ENCODE measurements at regions not wholly inside any gene's neighbourhood (a gene's known extent, or its start where the extent isn't known, plus 50 kb on each side); places are given as distances from the start of the nearest gene placed in this dataset.
A peak's percentile ranks its signal among the peaks of the same experiment; 100 is the strongest.

DNA sequence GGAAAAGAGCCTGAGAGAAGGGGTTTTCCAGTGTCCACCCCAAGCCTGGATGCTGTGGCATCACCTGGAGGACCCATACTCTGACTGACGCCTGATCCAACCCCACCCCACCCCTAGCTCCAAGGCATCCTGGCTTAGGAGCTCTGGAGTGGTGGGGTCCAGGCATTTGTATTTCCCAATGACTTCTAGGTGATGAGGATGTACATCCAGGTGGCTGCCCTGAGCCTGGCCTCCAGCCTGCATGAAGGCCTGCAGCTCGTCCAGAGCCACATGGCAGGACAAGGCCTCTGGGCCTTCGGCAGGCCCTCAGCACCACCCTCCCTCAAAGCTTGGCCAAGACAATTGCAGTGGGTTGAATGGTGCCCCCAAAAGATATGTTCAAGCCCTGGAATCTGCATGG is 347.5 kb downstream of the C16orf95 start:
- H3K4me3 ChIP-seq (ENCODE audit: low read depth, low read length), result no peak overlapping the region
- TF ChIP-seq, protein P1, sequence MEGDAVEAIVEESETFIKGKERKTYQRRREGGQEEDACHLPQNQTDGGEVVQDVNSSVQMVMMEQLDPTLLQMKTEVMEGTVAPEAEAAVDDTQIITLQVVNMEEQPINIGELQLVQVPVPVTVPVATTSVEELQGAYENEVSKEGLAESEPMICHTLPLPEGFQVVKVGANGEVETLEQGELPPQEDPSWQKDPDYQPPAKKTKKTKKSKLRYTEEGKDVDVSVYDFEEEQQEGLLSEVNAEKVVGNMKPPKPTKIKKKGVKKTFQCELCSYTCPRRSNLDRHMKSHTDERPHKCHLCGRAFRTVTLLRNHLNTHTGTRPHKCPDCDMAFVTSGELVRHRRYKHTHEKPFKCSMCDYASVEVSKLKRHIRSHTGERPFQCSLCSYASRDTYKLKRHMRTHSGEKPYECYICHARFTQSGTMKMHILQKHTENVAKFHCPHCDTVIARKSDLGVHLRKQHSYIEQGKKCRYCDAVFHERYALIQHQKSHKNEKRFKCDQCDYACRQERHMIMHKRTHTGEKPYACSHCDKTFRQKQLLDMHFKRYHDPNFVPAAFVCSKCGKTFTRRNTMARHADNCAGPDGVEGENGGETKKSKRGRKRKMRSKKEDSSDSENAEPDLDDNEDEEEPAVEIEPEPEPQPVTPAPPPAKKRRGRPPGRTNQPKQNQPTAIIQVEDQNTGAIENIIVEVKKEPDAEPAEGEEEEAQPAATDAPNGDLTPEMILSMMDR (IDR thresholded peaks at IDR 0.05; ENCODE audit: insufficient read depth, low read length, missing control alignments), result no peak
- CTCF ChIA-PET, result interaction anchor here (0.8 kb wide), 1 partner anchor 10 kb away, joined by 3 read pairs; no protein-coding TSS in a partner anchor
- POLR2A ChIA-PET, result no interaction called here
- no peak for DNase-seq (ENCODE audit: low read depth, low spot score)

DNA sequence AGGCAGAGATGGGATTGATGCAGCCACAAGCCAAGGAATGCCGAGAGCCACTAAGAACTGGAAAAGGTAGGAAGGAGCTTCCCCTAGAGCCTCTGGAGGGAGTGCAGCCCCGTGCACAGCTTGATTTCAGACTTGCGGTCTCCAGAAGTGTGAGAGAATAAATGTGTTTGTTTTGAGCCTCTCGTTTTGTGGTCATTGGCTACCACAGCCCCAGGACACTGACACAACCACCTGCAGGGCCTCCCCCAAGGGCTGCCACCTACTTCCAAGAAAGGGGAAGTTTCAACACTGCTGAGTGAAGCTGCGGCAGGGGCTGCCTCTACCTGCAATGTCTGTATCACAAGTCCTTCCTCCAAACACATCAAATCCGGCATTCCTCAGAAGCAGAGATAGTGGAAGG is 346.9 kb downstream of the C16orf95 start:
- CTCF ChIA-PET, result interaction anchor here (0.8 kb wide), 1 partner anchor 10 kb away, joined by 3 read pairs; no protein-coding TSS in a partner anchor
- no peak for DNase-seq (ENCODE audit: low read depth, low spot score)
- H3K4me3 ChIP-seq (ENCODE audit: low read depth, low read length), result no peak overlapping the region
- POLR2A ChIA-PET, result no interaction called here
- TF ChIP-seq, protein P1 (IDR thresholded peaks at IDR 0.05; ENCODE audit: insufficient read depth, low read length, missing control alignments), result no peak

DNA sequence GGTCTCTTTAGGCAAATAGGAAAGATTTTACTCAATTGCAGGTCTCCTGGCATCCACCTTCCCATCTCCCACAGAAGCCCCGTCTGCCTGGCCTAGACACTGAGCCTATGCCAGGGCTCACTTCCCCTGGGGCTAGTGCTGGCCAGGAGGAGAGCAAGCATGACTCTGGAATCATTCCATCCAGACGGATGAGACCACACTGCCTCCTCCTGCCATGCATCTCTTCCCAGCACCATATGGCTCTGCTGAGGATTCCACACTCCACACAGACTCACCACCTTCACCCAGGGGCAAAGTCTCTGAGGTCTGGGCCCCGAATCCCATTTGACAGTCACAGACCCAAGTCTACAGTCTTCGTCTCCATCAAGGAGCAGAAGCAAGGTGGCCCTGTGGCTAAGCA is 346.5 kb downstream of the C16orf95 start:
- no peak for DNase-seq (ENCODE audit: low read depth, low spot score)
- CTCF ChIA-PET, result interaction anchor here (0.8 kb wide), 1 partner anchor 107 kb away, joined by 3 read pairs; no protein-coding TSS in a partner anchor
- POLR2A ChIA-PET, result no interaction called here
- no peak overlapping the region for H3K4me3 ChIP-seq (ENCODE audit: low read depth, low read length)
- TF ChIP-seq, protein P1 (IDR thresholded peaks at IDR 0.05; ENCODE audit: insufficient read depth, low read length, missing control alignments), result no peak

DNA sequence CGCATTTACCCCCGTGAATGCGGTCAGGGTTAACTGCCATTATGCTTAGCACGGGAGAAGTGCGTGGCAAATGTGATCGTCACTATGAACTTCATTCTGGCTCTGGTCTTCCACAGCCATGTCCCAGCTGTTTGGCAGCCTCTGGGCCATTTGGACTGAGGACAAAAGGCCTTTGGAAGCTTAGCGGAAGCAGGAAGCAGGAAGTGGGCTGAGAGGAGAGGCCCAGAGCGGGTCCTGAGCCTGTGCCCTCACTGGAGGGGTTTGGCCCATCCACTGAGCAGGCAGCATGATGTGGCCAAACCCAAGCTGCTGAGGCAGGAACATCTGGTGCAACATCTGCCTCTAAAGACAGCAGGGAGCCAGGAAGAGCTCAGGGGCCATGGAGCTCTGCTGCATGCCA is 345.9 kb downstream of the C16orf95 start:
- ChIA-PET POLR2A (no interaction called here), CTCF (interaction anchor here (0.8 kb wide), 1 partner anchor 107 kb away, joined by 3 read pairs; no protein-coding TSS in a partner anchor)
- TF ChIP-seq, protein P1 (IDR thresholded peaks at IDR 0.05; ENCODE audit: insufficient read depth, low read length, missing control alignments), result no peak
- H3K4me3 ChIP-seq (ENCODE audit: low read depth, low read length), result no peak overlapping the region
- no peak for DNase-seq (ENCODE audit: low read depth, low spot score)

DNA sequence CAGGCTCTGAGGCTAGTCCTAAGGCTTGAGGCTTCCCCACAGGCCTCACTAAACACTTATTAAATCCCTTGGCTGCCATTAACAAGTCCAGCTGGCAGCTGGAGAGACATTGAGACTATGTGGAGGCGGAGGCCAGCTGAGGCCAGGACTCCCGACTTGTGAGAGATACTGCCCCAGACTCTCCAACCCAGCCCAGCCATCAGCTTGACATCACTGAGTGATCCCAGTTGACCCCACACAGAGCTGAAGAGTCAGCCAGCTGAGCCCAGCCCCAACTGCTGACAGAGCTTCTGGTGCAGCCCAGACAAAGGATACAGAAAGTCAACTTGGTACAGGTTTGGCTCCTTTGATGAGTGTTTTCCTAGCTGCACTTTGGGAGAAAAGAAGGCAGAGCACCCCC is 343.1 kb downstream of the C16orf95 start:
- ChIA-PET CTCF (no interaction called here), POLR2A (no interaction called here)
- TF ChIP-seq, protein P1 (IDR thresholded peaks at IDR 0.05; ENCODE audit: insufficient read depth, low read length, missing control alignments), result no peak
- DNase-seq (ENCODE audit: low read depth, low spot score), result no peak
- no peak overlapping the region for H3K4me3 ChIP-seq (ENCODE audit: low read depth, low read length)

DNA sequence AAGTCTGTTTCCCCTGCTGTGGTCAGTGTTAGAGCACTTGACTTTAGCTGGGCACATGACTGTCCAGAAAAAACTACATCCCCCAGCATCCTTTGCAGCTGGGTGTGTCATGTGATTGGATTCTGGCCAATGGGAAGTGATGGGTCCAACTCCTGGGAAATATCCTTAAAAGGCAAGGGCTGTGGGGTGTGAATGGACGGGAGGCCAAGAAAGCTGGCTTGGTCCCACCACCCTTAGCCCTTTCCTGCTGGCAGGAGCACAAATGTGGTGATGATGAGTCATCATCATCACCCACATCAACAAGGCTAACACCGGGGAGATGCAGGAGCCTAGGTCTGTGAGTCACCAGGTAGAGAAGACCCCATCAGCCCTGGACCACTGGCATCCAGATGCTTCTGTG is 341.7 kb downstream of the C16orf95 start:
- no peak overlapping the region for H3K4me3 ChIP-seq (ENCODE audit: low read depth, low read length)
- TF ChIP-seq, protein P1 (IDR thresholded peaks at IDR 0.05; ENCODE audit: insufficient read depth, low read length, missing control alignments), result no peak
- peak; percentile 52 for DNase-seq (ENCODE audit: low read depth, low spot score)
- ChIA-PET CTCF (no interaction called here), POLR2A (interaction anchor here (1.2 kb wide), 1 partner anchor 24 kb away, joined by 4 read pairs; no protein-coding TSS in a partner anchor)
